Tibial nerve (tissue), 4 donors: ENCODE measurements at regions not wholly inside any gene's neighbourhood (a gene's known extent, or its start where the extent isn't known, plus 50 kb on each side); places are given as distances from the start of the nearest gene placed in this dataset.

Experiments
- DNase-seq, 2 donors: peaks; one replicate each; pipeline ENCODE4 v3.0.0-alpha.2; 2019; ENCODE audit warnings: low spot score in 2 of 2
- H3K27ac ChIP-seq, 4 donors: fragments of 200-600 bp; sonication (generic) in 3 of 4; one replicate each; pipeline ENCODE4 v1.5.1; 2017 to 2019; ENCODE audit warnings: mild to moderate bottlenecking in 1 of 4
- H3K27me3 ChIP-seq, 2 donors: fragments of 200-600 bp; sonication (generic) in 1 of 2; one replicate each; pipeline versions ENCODE4 v1.5.1 to v1.6.0; 2017 to 2019
- H3K36me3 ChIP-seq, 3 donors: fragments of 200-600 bp; sonication (generic); one replicate each; pipeline ENCODE4 v1.5.1; 2018 to 2019
- H3K4me1 ChIP-seq, 4 donors: fragments of 200-600 bp; sonication (generic) in 3 of 4; one replicate each; pipeline ENCODE4 v1.5.1; 2017 to 2019
- H3K4me3 ChIP-seq, 4 donors: fragments of 200-600 bp; sonication (generic) in 3 of 4; one replicate each; pipeline ENCODE4 v1.5.1; 2017 to 2019; ENCODE audit warnings: mild to moderate bottlenecking in 1 of 4, moderate library complexity in 1 of 4
- H3K9me3 ChIP-seq, 4 donors: fragments of 200-600 bp; sonication (generic) in 3 of 4; one replicate each; pipeline ENCODE4 v1.5.1; 2017 to 2019
- EP300 ChIP-seq, 2 donors: sonication (generic); formaldehyde crosslinking; IDR thresholded peaks; one replicate each; pipeline ENCODE4 v1.6.1; 2017; ENCODE audit warnings: antibody characterized with exemption in 2 of 2, mild to moderate bottlenecking in 1 of 2
- POLR2A ChIP-seq, 2 donors: fragments of 450-650 bp; IDR thresholded peaks; one replicate each; pipeline ENCODE4 v1.6.1; 2017; ENCODE audit warnings: antibody characterized with exemption in 2 of 2, mild to moderate bottlenecking in 2 of 2, moderate library complexity in 2 of 2
- WGBS, 2 donors: methylation state at CpG; one replicate each; pipeline ENCODE4 v1.1.5; 2018; 5-methylcytosine and 5-hydroxymethylcytosine counted together
- TF ChIP-seq, protein P1 (sequence below), 5 experiments: fragments of 200-600 bp in 3 of 5; fragments of 450-650 bp in 2 of 5; sonication (generic) in 3 of 5; IDR thresholded peaks; one replicate each; pipeline ENCODE4 v1.5.1; 2016 to 2019; ENCODE audit warnings: antibody characterized with exemption in 5 of 5, mild to moderate bottlenecking in 3 of 5, moderate library complexity in 2 of 5

- TF ChIP-seq, protein P1, sequence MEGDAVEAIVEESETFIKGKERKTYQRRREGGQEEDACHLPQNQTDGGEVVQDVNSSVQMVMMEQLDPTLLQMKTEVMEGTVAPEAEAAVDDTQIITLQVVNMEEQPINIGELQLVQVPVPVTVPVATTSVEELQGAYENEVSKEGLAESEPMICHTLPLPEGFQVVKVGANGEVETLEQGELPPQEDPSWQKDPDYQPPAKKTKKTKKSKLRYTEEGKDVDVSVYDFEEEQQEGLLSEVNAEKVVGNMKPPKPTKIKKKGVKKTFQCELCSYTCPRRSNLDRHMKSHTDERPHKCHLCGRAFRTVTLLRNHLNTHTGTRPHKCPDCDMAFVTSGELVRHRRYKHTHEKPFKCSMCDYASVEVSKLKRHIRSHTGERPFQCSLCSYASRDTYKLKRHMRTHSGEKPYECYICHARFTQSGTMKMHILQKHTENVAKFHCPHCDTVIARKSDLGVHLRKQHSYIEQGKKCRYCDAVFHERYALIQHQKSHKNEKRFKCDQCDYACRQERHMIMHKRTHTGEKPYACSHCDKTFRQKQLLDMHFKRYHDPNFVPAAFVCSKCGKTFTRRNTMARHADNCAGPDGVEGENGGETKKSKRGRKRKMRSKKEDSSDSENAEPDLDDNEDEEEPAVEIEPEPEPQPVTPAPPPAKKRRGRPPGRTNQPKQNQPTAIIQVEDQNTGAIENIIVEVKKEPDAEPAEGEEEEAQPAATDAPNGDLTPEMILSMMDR (IDR thresholded peaks at IDR 0.05): no peak
- TF ChIP-seq EP300 (IDR thresholded peaks at IDR 0.05) (no peak), POLR2A (IDR thresholded peaks at IDR 0.05) (no peak)
- Histone ChIP-seq H3K27ac (no peak overlapping the region), H3K27me3 (no peaks in the 10 kb centered on the region), H3K4me1 (no peaks in the 10 kb centered on the region), H3K9me3 (peaks cover 0 to 3% (median 0%) of the 10 kb centered on the region in 4 donors), H3K4me3 (no peak overlapping the region), H3K36me3 (no peaks in the 10 kb centered on the region)
- DNase-seq: no peak
- WGBS, 2 donors: 71 to 78% methylated on average over 1 of the region's 1 CpG
Observed at GRCh38 chr6:80922916-80923455, 816.5 kb downstream of the BCKDHB start.

GRCh38 chr6:80921861-80922460 is 815.5 kb downstream of the BCKDHB start:
- no peak for DNase-seq
- Histone ChIP-seq H3K9me3 (peaks cover 0 to 3% (median 0%) of the 10 kb centered on the region in 4 donors), H3K27ac (no peak overlapping the region), H3K36me3 (no peaks in the 10 kb centered on the region), H3K4me1 (no peaks in the 10 kb centered on the region), H3K4me3 (no peak overlapping the region), H3K27me3 (no peaks in the 10 kb centered on the region)
- WGBS, 2 donors: 14 to 20% methylated on average over 2 of the region's 2 CpGs
- TF ChIP-seq EP300 (IDR thresholded peaks at IDR 0.05) (no peak), POLR2A (IDR thresholded peaks at IDR 0.05) (no peak)
- TF ChIP-seq, protein P1 (IDR thresholded peaks at IDR 0.05): no peak

DNA sequence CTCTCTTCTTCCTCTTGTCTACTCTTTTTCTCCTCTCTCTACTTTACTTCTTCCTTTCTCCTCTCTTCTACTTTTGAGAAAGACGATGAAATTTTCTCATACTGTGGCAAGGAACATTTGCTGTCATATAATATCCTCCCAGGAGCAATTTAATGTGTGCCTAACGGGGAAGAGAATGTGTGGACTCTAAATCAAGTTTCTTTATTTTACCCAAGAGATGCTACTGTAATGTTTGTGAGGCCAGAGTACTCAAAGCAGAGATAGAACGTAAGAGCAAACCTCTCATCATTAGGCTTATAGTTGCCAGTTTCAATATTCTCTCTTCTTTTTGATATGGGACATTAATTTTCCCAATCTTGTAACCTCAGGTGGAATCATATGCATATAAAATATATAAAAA is 801.4 kb downstream of the BCKDHB start:
- Histone ChIP-seq H3K27ac (no peak overlapping the region), H3K4me3 (no peak overlapping the region), H3K27me3 (no peaks in the 10 kb centered on the region), H3K36me3 (no peaks in the 10 kb centered on the region), H3K4me1 (no peaks in the 10 kb centered on the region), H3K9me3 (no peaks in the 10 kb centered on the region)
- DNase-seq: no peak
- WGBS, 2 donors: 60 to 62% methylated on average over 3 of the region's 3 CpGs
- TF ChIP-seq POLR2A (IDR thresholded peaks at IDR 0.05) (no peak), EP300 (IDR thresholded peaks at IDR 0.05) (no peak)
- TF ChIP-seq, protein P1 (IDR thresholded peaks at IDR 0.05): no peak

DNA sequence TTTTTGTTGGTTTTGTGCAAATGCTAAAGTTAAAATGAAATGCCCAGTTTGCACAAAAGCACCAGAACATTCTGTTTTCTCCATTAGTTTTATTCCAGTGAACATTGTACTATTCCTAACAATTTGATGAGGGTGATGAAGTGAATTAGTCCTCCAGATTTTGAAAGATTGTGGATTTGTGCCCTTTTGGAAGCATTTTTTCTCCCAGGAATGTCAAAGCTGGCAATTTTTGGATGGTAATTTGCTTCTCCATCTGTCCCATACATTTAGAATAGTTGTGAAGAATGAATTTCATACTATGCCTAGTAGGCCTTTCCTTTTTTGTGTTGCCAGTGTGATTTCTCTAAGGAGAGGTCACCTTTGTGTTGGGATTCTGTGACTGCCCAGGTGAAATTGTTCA is 797.2 kb downstream of the BCKDHB start:
- Histone ChIP-seq H3K27ac (no peak overlapping the region), H3K4me1 (no peaks in the 10 kb centered on the region), H3K4me3 (no peak overlapping the region), H3K27me3 (no peaks in the 10 kb centered on the region), H3K36me3 (no peaks in the 10 kb centered on the region), H3K9me3 (peaks cover 0 to 11% (median 0%) of the 10 kb centered on the region in 4 donors)
- no peak for DNase-seq
- TF ChIP-seq, protein P1 (IDR thresholded peaks at IDR 0.05): no peak
- TF ChIP-seq EP300 (IDR thresholded peaks at IDR 0.05) (no peak), POLR2A (IDR thresholded peaks at IDR 0.05) (no peak)

DNA sequence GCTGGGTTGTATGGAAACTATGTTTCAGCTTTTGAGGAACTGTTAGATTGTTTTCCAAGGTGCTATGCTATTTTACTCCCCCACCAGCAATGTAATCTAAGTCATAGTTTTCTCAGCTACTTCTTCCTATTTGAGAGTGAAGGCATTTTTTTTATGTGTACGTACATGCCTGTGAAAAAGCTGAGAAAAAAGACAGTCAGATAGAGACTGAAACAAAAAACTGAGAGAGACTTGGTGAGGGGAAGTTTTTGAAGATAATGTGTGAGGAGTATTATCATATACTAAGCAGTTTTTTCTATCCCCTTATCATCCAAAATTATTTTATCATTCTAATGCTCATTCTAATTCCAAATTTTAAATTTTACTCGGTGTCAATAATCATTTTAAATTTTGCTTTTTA is 780.0 kb downstream of the BCKDHB start:
- Histone ChIP-seq H3K27ac (no peak overlapping the region), H3K36me3 (no peaks in the 10 kb centered on the region), H3K9me3 (no peaks in the 10 kb centered on the region), H3K4me3 (no peak overlapping the region), H3K27me3 (no peaks in the 10 kb centered on the region), H3K4me1 (no peaks in the 10 kb centered on the region)
- no peak for DNase-seq
- WGBS, 2 donors: 91 to 94% methylated on average over 2 of the region's 2 CpGs
- TF ChIP-seq, protein P1 (IDR thresholded peaks at IDR 0.05): no peak
- no peak for TF ChIP-seq POLR2A (IDR thresholded peaks at IDR 0.05)
- no peak for TF ChIP-seq EP300 (IDR thresholded peaks at IDR 0.05)
